ENCODE measurements at regions not wholly inside any gene's neighbourhood (a gene's known extent, or its start where the extent isn't known, plus 50 kb on each side); places are given as distances from the start of the nearest gene placed in this dataset.

GRCh38 chr14:101411151-101411550 lies 150.1 kb upstream of the DIO3 start:
- H3K18ac ChIP-seq (ENCODE audit: low read depth, low read length): no peak overlapping the region
- H3K23ac ChIP-seq (ENCODE audit: low read depth, low read length): no peak overlapping the region
- H3K4me2 ChIP-seq (ENCODE audit: low read depth, low read length): no peak overlapping the region
- no peak overlapping the region for H2AFZ ChIP-seq (replicated peaks; ENCODE audit: low read length, poor library complexity)
- intact Hi-C loops (cut with micrococcal nuclease): no loop called here
- no peak for ATAC-seq (ENCODE audit: low read depth)
- H2BK15ac ChIP-seq (ENCODE audit: low read depth, low read length): no peak overlapping the region
- H4K8ac ChIP-seq (ENCODE audit: low read depth in 2 of 2, low read length in 2 of 2): no peak overlapping the region
- TF ChIP-seq MAFK (IDR thresholded peaks at IDR 0.05; ENCODE audit: low read depth, low read length): no peak
- no peak for TF ChIP-seq CTCF (conservative IDR thresholded peaks at IDR 0.05; ENCODE audit: low read depth, low read length)
- no peak for TF ChIP-seq FOS (IDR thresholded peaks at IDR 0.05; ENCODE audit: low read depth, low read length)
- TF ChIP-seq CEBPB (IDR thresholded peaks at IDR 0.05; ENCODE audit: low read depth, low read length): no peak
- no peak for TF ChIP-seq ELK1 (IDR thresholded peaks at IDR 0.05; ENCODE audit: borderline replicate concordance, low read depth, low read length)
- no peak for TF ChIP-seq USF2 (IDR thresholded peaks at IDR 0.05; ENCODE audit: low read depth, low read length)
- no peak for TF ChIP-seq CHD1 (IDR thresholded peaks at IDR 0.05; ENCODE audit: low read depth, low read length)
- no peak for TF ChIP-seq NFE2L2 (IDR thresholded peaks at IDR 0.05; ENCODE audit: low read depth, low read length)
- no peak for TF ChIP-seq MXI1 (IDR thresholded peaks at IDR 0.05; ENCODE audit: borderline replicate concordance, low read depth, low read length)
- TF ChIP-seq RCOR1 (IDR thresholded peaks at IDR 0.05; ENCODE audit: insufficient replicate concordance, low read length): no peak
- TF ChIP-seq RAD21 (IDR thresholded peaks at IDR 0.05; ENCODE audit: low read length): no peak
- TF ChIP-seq RFX5 (IDR thresholded peaks at IDR 0.05; ENCODE audit: low read depth, low read length): no peak
- no peak for TF ChIP-seq BHLHE40 (IDR thresholded peaks at IDR 0.05; ENCODE audit: low read depth, low read length)
- no peak for TF ChIP-seq SMC3 (IDR thresholded peaks at IDR 0.05; ENCODE audit: low read depth, low read length)
- 0 out of 2 replicates have a peak, but pooled peaks cover 8% of the 10 kb centered on the region for H3K9me1 ChIP-seq (ENCODE audit: insufficient read depth, low read length)
- H3K4me1 ChIP-seq (ENCODE audit: control insufficient read depth, insufficient read depth, low read length): peaks cover 19% of the 10 kb centered on the region
- H3K27ac ChIP-seq (ENCODE audit: insufficient read depth, low read length): no peak overlapping the region
- H3K79me1 ChIP-seq (ENCODE audit: low read depth in 1 of 2, low read length in 2 of 2): no peaks in the 10 kb centered on the region
- H3K36me3 ChIP-seq (ENCODE audit: control insufficient read depth, insufficient read depth, low read length): no peaks in the 10 kb centered on the region
- H3K9me3 ChIP-seq (ENCODE audit: control insufficient read depth, insufficient read depth, low read length): no peaks in the 10 kb centered on the region; the same call in 1 of the 2 replicates
- H2AK9ac ChIP-seq (replicated peaks; ENCODE audit: low read depth, low read length, poor library complexity): no peak overlapping the region
- H3K56ac ChIP-seq (ENCODE audit: extremely low read depth, insufficient read depth, low read length): no peak overlapping the region
- no peak overlapping the region for H3K4me3 ChIP-seq (ENCODE audit: insufficient read depth, low read depth, low read length)
- H2AK5ac ChIP-seq (ENCODE audit: low read depth, low read length): no peak overlapping the region
- no peak overlapping the region for H2BK5ac ChIP-seq (ENCODE audit: low read depth, low read length, poor library complexity, severe bottlenecking)
- no peak overlapping the region for H3K14ac ChIP-seq (replicated peaks; ENCODE audit: low read depth, low read length)
- in situ Hi-C loops (cut with MboI; ENCODE audit: low sequenced_read_pairs): no loop called here
- dilution Hi-C loops (cut with HindIII; ENCODE audit: low sequenced_read_pairs, unreplicated experiment): no loop called here
- H3K27me3 ChIP-seq (ENCODE audit: control insufficient read depth, insufficient read depth, low read length): peaks cover 3% of the 10 kb centered on the region; the same call in 1 of the 2 replicates
- no peak for DNase-seq
- ChIA-PET POLR2A (ENCODE audit: unreplicated experiment) (no interaction called here), CTCF (no interaction called here)
- H3K4ac ChIP-seq (ENCODE audit: low read depth, low read length): no peak overlapping the region
- no peak overlapping the region for H4K5ac ChIP-seq (ENCODE audit: low read depth, low read length)
- no peak overlapping the region for H4K91ac ChIP-seq (ENCODE audit: insufficient read depth, low read depth, low read length)
- no peak overlapping the region for H2BK120ac ChIP-seq (ENCODE audit: low read depth, low read length)
- BruUV-seq (replicated peaks): no TSS peak
- H4K20me1 ChIP-seq (ENCODE audit: insufficient read depth, low read length): no peaks in the 10 kb centered on the region
- no peak overlapping the region for H3K9ac ChIP-seq (ENCODE audit: low read depth, low read length)
- no peak overlapping the region for H2BK20ac ChIP-seq (ENCODE audit: low read depth, low read length)
- 83% methylated on average over 3 of the region's 9 CpGs; no CpG with 5 or more reads in 1 of the 2 experiments for WGBS, 2 experiments (ENCODE audit: extremely low coverage in 2 of 2, insufficient read length in 1 of 2)
